ENCODE measurements at regions not wholly inside any gene's neighbourhood (a gene's known extent, or its start where the extent isn't known, plus 50 kb on each side); places are given as distances from the start of the nearest gene placed in this dataset.

- TF ChIP-seq CTCF (IDR thresholded peaks at IDR 0.05; ENCODE audit: insufficient read depth, low read length, poor library complexity, severe bottlenecking) = no peak
- TF ChIP-seq EZH2phosphoT487 (conservative IDR thresholded peaks at IDR 0.05; ENCODE audit: low read length) = no peak
Measured at GRCh38 chr4:156560701-156561100, 410.9 kb downstream of the PDGFC start.
